ENCODE measurements at regions not wholly inside any gene's neighbourhood (a gene's known extent, or its start where the extent isn't known, plus 50 kb on each side); places are given as distances from the start of the nearest gene placed in this dataset.
"Not testable (repeated sequence)": the region's sequence is repeated elsewhere in the genome, so short reads cannot be mapped to it uniquely, and the experiment has no call there.

DNA sequence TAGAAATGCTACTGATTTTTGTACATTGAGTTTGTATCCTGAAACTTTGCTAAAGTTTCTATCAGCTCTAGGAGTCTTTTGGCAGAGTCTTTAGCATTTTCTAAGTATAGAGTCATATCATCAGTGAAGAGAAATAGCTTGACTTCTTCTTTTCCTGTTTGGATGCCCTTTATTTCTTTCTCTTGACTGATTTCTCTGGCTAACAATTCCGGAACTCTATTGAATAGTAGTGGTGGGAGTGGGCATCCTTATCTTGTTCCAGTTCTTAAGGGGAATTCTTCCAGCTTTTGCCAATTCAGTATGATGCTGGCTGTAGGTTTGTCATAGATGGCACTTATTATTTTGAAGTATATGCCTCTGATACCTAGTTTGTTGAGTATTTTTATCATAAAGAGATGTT lies 197.7 kb downstream of the AASDHPPT start:
- no peak overlapping the region for H3K4me3 ChIP-seq

DNA sequence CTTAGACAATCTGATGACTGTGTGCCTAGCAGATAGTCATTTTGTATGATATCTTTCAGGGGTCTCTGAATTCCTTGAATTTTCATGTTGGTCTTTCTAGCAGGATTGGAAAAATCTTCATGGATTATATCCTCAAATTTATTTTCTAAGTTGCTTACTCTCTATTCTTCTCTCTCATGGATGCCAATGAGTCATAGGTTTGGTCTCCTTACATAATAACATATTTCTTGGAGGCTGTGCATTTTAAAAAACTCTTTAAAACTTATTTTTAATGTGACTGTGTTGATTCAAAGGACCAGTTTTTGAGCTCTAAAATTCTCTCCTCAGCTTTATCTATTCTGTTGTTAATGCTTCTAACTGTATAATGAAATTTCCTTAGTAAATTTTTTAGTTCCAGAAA lies 198.7 kb downstream of the AASDHPPT start:
- Histone ChIP-seq H3K4me3 (no peak overlapping the region), H3K27ac (no peak overlapping the region)

More for the DNA sequence above, 197.7 kb downstream of the AASDHPPT start:
- H3K27ac ChIP-seq: no peak overlapping the region

DNA sequence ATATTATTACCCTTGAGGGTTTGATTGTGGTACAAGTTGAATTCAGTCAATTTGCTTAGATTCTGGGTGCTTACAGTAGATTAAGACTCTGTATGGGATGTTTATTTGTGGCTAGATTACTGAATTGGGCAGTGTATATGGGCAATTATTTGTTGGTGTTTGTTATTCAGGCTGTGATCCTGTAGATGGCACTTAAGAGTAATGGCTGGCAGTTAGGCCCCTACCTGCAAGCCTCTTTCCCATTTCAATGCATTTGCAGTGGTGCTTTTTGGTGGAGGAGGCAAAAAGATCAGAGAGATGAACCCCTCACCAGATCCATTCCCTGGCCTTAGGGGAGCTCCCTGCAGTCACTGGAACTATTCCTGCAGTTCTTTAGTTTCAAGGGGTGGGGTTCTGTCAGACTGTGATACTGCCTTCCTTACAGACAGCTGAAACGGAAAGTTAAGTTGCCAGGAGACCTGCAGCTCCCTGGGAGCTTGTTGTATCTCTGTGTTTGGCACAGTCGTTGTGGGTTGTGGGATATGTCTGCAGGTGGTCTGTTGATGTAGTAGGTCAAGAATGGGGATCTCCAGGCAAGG lies 199.5 kb downstream of the AASDHPPT start:
- no peak overlapping the region for H3K4me3 ChIP-seq
- H3K27ac ChIP-seq: no peak overlapping the region

DNA sequence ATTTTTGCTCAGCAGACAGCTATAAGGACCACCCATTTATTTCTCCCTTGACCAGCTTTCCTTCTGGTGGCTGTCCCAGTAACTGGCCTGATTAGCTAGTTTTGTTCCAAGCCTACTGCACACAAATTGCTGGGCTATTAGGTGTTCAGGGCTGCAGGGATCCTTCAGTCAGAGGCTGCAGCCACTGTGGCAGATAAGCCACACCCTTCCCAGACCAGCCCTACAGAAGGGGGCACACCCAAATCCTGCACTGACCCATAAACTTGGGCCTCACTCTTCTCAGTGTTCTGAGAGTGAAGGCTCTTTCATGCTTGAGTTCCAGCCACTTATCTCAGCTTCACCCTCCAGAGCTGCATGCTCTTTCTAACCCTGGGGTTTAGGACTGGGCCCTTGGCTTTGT lies 200.0 kb downstream of the AASDHPPT start:
- H3K27ac ChIP-seq: no peak overlapping the region

DNA sequence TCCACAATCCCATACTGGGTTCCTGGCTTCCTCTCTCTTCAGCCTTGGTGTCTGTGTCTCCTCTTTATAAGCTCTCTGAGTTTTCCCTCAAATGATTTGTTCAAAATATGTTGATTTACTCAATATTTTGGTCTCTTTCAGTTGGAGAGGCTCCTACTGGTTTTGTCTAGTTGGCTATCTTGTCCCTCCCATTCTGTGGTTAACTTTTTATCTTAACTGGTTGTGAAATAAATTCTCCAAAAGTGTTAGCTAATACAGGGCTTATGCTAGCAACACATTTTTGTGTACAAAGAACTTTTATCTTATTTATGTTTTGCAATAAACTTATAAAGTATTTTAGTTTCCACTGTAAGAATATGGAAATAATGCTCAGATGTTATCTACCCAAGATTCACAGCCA lies 200.9 kb downstream of the AASDHPPT start:
- H3K4me3 ChIP-seq: no peak overlapping the region
- H3K27ac ChIP-seq: no peak overlapping the region

More for the DNA sequence above, 200.0 kb downstream of the AASDHPPT start:
- no peak overlapping the region for H3K4me3 ChIP-seq

DNA sequence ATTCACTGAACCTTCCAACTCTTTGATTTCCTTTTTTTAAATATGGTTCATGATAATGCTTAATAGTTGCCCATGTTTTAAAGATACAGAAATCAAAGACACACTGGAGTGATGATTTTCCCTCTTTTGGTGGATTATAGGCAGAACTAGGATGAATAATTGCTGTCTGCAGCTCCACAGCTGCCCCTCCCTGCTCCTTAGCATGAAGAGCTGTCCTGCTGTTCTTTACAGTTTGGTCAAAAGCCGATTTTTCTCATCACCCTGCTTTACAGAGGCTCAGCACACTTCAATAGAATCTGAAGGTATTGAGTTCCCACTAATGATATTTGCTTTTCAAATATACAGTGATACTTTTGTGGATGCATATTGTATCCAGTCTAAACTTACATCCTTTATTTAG lies 202.6 kb downstream of the AASDHPPT start:
- Histone ChIP-seq H3K4me3 (no peak overlapping the region), H3K27ac (no peak overlapping the region)

DNA sequence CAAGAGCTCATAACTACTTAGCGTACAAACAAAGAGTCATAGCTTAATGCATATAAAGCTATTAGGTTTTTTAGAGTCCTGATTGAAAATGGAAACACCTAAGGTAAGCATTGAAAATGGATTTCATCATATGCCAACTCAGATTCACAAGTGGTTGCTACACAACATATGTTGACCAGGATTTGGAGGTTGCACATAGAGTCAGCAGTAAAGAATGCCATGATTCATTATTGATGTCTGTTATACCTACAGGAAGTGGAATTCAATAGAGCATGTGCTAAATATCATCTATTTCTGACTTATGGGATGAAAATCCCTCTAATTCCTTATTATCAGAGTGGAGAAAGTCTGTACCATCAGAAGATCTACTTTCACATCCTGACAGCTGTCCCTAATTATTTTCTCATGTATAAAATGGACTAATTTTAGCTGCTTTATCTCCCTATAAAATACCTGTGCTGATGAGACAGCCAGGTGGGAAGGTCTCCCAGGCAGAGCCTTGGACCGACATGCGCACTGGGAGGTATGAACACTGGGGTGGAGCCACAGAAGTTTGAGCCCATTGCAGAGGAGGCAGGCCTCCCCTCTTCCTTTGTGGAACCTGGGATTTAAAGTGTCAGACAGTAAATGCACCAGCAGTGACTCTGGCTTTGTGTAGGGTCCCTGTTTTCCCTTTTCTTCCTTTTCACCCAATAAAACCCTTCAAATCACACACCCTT lies 204.2 kb downstream of the AASDHPPT start:
- Histone ChIP-seq H3K27ac (no peak overlapping the region), H3K4me3 (no peak overlapping the region)

DNA sequence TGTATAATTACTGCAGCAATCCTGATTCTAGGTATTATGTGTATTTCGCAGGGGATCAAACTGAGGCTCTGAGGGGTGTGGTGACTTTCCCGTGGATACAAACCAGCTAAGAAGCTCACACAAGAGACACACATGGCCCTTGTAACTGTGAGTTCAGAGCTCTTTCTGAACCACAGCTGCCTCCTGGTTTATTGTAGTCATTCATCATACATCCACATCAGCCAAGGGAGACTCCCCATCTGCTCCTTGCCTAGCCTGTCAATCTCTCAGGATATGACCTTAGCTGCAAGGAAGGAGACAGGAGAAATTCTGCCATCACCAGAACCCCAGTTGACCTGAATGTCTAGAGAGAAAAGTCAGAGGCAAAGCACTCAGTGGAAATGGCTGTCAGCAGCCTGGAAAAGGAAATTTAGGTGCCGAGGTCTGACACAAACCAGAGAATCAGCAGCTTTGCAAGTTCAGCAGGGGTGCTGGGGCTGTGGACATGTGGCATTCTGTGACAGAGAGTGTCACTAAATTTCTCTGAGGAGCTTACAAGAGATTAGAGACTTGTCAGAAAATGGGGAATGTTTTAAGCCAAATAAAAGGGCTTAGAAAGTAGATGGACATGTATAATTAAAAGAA lies 209.5 kb downstream of the AASDHPPT start:
- no peak overlapping the region for H3K27ac ChIP-seq
- H3K4me3 ChIP-seq: no peak overlapping the region

DNA sequence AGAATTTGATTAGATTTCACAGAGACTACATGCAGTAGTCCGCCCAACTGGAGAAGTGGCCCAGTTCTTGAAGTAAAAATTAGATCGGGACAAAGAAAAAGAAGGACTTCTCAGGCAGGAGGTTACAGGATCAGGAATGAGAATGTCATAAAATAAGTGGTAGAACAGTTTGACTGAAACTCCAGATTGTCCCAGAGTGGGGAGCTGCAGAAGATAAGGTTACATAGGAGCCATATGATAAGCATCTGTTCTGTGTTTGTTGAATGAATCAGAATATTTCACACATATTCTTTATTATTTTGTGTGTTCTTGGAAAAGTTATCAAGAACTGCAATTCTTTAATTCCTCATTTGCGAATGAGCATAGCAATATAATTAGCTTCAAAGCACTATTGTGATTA lies 210.6 kb downstream of the AASDHPPT start:
- no peak overlapping the region for H3K4me3 ChIP-seq
- no peak overlapping the region for H3K27ac ChIP-seq

DNA sequence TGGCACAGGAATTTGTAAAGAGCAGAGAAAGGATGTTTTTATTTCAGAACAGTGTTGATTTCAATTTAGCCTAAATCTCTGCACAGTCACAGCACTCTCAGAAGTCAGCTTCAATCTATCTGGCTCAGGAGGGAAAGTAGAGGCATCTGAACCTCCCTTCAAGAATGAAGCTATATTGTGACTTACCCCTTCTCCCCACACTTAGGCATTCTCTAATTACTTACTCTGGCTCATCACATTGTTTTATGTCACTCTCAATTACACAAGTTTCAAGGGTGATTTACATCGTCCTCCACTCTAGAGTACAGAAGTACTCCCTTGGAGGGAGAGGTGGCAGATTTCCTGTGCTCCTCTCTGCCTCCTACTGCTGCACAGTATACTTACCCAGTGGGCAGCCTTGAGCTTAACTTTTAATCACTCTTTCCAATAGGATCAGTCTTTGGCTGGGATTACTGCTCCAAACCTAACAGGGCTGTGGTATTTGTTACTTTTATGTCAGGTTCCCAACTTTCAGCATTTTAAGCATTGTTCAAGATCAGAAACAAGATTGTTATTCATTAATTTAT lies 211.4 kb downstream of the AASDHPPT start:
- H3K4me3 ChIP-seq: no peak overlapping the region
- H3K27ac ChIP-seq: no peak overlapping the region

DNA sequence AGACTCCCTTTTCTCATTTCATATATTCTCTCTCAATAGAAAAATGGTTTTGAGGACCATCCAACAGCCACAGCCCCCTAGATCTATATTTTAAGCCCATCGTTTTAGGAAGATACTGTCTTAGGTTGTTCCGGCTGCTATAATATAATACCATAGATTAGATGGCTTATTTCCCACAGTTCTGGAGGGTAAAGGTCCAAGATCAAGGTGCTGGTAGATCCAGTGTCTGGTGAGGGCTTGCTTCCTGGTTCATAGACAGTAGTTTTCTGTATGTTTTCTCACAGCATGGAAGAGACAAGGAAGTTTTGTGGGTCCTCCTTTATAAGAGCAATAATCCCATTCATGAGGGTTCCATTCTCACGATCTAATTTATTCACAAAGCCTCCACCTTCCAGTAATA lies 215.1 kb downstream of the AASDHPPT start:
- no peak overlapping the region for H3K27ac ChIP-seq
- H3K4me3 ChIP-seq: no peak overlapping the region

DNA sequence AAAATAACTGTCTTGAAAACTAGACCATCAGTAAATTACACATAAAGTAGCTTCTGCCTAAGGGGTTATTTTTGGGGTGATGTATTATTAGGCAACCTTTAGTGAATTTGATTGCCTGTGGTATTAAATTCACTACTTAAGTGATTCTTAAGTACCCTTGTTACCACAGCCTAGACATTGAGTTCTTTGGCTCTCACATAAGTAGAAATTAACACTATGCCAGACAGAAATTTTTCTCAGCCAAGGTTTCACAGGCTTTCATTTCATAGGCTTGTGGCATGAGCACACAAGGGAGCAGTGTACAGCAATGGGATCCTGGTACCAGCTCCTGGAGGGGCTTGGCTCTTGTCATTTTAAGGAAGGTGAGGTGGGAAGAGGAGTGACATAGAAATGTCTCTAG lies 218.5 kb downstream of the AASDHPPT start:
- Histone ChIP-seq H3K27ac (no peak overlapping the region), H3K4me3 (no peak overlapping the region)

DNA sequence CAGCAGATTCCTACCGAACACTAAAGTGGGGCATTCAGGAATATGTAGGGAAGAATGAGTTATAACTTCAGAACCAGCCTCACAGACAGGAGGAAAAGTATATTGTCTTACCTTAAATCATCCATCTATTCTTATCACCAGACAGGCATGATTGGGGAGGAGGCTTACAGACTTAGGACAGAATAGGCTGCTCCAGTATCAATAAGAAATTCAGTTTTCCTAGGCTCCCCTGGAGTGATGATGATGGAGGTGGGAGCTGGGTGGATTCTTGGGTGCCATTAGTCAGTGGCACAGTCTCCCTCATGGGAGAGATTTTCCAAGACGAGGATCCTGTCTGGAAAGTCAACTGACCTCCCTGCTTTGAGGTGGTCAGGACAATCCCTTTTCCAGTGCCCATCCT lies 225.0 kb downstream of the AASDHPPT start:
- Histone ChIP-seq H3K27ac (no peak overlapping the region), H3K4me3 (no peak overlapping the region)

DNA sequence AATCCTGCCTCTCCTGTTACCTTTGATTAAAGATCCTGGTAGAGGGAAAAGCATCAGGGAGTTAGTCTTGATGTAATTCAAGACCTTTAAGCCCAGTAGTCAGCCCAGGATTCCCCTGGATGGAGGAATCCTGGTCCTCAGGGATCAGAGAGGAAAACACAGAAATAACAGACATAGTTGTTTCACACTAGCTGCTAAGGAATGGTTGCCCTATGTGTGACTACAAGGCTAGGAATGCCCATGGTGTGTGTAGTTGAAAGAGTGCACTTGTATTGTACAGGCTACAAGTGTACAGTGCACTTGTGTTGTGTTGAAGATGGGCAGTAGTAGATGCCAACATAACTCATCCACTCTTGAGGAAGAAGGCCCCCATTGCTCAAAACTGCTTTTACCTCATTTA lies 226.8 kb downstream of the AASDHPPT start:
- H3K27ac ChIP-seq: no peak overlapping the region
- no peak overlapping the region for H3K4me3 ChIP-seq

DNA sequence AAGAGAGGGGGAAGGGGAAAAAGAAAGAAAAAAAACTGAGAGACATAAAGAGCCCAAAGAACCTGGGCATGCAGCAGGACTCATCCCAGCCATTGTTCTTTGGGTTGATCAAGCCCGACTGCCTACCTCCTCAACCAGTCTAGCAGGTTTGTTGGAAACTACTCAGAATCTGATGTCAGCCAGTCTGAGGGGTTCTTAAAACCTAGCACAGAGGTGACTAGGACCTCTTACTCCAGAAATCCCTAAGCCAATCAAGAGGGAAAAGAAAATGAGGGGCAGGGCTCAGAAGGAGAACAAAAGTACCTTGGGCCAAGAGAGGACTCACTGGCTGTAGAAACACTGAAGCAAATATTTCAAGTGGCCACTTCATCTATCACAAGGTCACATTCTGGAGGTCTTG lies 228.0 kb downstream of the AASDHPPT start:
- Histone ChIP-seq H3K4me3 (no peak overlapping the region), H3K27ac (no peak overlapping the region)

DNA sequence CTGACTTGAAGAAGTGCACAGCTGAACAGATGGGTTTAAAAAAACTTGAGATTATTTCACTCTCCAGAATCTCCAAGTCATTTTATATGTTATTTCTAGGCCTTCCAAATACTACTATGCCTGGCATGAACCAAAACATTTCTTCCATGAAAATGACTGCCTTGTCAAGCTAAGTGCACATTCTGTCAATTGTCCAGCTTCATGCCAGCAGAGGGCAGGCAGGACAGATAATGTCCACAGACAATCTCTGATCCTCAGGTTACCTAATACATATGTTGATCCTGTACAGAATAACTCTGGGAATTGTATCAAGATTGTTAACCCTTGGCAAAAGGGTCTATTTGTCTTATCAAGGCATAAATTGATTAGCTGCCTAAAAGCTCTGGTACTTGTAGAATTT lies 229.5 kb downstream of the AASDHPPT start:
- Histone ChIP-seq H3K4me3 (no peak overlapping the region), H3K27ac (no peak overlapping the region)

DNA sequence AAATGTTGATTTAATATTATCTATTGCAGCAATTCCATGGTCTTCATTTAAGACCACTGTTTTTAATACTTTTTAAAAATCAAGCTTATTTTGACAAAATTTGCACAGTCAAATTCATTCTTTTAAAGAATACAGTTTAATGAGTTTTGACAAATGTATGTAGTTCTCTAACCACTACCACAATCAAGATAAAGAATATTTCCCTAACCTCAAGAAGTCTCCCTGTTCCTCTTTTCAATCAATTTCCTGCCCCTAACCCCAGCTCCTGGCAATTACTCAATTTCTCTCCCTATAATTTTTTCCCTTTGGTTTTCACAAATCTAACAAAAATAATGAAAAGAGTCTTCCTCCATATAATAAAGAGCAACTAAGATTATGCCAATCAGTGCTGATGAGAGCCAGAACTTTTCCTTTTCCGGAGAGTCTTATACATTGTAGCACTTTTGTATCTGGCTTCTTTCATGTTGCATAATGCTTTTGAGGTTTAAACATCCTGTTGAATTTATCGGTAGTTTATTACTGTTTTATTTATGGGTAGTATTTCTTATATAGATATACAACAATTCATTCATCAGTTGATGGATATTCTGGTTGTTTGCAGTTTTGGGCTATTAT lies 231.7 kb downstream of the AASDHPPT start:
- H3K27ac ChIP-seq: no peak overlapping the region
- H3K4me3 ChIP-seq: no peak overlapping the region

DNA sequence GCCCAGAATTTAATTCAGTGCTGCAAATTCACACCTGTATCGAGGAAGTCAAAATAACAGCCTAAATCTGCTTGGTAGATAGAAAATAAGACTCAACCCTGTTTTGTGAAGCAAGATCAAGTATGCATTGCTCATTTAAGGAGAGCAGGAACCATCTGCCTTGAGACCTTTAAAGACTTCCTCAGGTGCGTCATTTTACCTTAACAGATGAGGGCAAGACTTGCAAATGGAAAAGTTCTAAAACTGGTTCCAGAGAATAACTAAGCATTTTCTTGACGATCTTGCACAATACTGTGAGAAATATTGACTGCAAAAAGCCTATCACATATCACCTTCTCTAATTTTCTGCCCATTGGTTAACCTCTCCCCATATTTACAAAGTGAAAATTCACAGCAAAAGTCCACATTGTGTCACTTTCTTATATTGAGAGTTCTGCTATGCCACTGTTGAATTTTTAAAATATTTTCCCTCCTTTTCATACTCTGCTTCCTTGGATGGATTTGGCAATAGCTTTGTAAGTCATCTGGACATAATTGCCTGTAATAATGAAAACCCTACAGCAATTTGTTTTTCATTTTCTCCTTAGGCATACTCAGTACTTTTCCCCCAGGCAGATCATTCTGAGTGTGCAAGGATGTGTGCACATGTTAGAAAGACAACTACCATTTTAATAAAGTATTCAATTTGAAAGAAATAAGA lies 234.2 kb downstream of the AASDHPPT start:
- no peak overlapping the region for H3K4me3 ChIP-seq
- H3K27ac ChIP-seq: no peak overlapping the region

DNA sequence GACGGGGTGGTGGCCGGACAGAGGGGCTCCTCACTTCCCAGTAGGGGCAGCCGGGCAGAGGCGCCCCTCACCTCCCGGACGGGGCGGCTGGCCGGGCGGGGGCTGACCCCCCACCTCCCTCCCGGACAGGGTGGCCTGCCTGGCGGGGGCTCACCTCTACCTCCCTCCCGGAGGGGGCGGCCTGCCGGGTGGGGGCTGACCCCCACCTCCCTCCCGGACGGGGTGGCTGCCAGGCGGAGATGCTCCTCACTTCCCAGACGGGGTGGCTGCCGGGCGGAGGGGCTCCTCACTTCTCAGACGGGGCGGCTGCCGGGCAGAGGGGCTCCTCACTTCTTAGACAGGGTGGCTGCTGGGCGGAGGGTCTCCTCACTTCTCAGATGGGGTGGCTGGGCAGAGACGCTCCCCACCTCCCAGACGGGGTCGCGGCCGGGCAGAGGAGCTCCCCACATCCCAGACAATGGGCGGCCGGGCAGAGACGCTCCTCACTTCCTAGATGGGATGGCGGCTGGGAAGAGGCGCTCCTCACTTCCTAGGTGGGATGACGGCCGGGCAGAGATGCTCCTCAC lies 239.8 kb downstream of the AASDHPPT start:
- H3K4me3 ChIP-seq, H3K27ac ChIP-seq: not testable (repeated sequence)

DNA sequence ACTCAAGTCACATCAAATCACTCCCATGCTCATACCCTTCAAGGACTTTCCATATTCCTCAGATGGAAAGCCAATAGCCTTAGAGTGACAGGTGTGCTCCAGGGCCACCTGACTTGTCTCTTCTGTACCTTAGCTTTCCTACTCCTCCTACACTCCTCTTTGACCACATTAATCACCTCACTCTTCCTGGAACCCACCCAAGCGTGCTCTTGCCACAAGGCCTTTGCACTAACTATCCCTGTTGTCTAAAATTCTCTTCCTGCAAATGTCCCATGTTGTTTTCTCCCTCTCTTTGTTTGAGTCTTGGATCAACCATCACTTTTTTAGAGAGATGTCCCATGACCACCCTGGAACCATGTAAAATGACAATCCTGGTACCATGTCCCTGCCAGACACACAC lies 244.1 kb downstream of the AASDHPPT start:
- no peak overlapping the region for H3K27ac ChIP-seq
- H3K4me3 ChIP-seq: no peak overlapping the region

All from skin epidermis (tissue), 12 donors.